Kidney capillary endothelial cell (primary cell): ENCODE measurements at regions not wholly inside any gene's neighbourhood (a gene's known extent, or its start where the extent isn't known, plus 50 kb on each side); places are given as distances from the start of the nearest gene placed in this dataset.
A peak's percentile ranks its signal among the peaks of the same experiment; 100 is the strongest.
"Not testable (repeated sequence)": the region's sequence is repeated elsewhere in the genome, so short reads cannot be mapped to it uniquely, and the experiment has no call there.

ENCODE experiments used
- DNase-seq: peaks from one replicate; pipeline ENCODE4 v3.0.0-alpha.2; 2018; ENCODE audit warnings: low spot score

DNA sequence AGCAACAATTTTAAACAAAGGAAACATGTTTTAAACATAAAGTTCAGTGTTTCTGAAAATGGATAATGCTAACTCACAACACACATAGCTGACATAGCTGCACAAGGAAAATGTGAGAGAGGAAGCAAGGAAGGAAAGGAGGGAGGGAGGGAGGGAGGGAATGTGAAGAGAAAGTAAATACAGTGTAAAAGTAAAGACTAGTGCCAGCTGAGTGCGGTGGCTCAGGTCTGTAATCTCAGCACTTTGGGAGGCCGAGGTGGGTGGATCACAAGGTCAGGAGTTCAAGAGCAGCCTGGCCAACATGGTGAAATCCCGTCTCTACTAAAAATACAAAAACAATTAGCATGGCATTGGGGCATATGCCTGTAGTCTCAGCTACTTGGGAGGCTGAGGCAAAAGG lies 373.7 kb upstream of the CXADR start:
- not testable (repeated sequence) for DNase-seq

- DNase-seq = no peak
These were observed 373.1 kb upstream of the CXADR start for GRCh38 chr21:17139696-17140095.

DNA sequence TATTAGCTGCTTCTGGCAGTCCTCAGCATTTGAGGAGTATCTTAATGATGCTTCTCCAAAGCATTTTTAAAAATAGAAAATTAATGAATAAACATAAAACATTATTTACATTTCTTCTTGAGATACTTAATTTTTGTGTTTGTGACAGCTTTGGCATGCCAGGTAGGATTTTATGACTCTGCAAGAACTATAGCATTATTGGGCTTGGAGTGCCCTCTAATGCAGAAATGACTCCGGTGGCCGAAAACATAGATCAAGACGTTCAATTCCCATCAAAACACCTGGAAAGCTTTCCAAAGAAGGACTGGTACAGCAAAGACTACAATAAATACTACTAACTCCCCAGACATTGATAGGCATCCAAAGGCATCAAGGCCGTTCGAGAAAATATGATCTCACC lies 366.4 kb upstream of the CXADR start:
- DNase-seq = no peak

DNA sequence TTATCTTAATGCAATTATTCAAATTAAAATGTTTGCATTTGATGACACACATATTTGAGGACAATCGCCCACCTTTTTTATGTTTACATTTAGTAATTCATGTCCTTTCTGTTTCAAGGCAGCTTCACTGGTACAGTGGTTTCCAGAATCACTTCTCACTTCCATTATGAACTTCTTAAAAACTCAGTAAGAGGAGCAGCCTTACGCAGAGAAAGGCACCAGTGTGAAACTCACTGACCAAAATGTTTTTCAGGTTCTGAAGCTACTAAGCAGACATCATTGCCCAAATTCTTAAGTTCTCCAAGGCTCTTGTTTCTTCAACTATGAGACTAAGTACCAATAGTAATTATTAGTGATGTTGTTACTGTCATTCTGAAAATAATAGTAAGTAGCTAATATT lies 353.1 kb upstream of the CXADR start:
- DNase-seq = no peak

- no peak for DNase-seq
These were observed 327.2 kb upstream of the CXADR start for GRCh38 chr21:17185674-17186073.

GRCh38 chr21:17189963-17190362 lies 322.9 kb upstream of the CXADR start:
- DNase-seq = no peak

GRCh38 chr21:17191346-17191993 lies 321.4 kb upstream of the CXADR start:
- no peak for DNase-seq

DNA sequence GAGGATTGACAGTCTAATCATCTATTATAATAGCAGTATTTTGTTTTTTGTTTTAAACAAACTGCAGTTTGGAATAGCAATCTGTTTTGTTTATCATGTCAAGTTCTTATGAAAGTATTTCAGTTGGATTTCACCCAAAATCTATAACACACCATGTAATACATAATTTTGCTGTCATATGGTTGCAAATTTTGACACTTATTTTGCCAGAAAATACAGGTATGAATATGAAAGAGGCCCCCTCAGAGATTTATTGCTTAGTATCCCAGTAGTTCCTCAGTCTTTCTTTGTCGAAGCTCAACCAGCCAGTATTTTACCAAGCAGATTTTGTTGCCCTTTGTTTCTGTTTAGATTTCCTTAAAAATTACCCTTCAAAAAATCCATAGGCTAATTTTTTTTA lies 317.5 kb upstream of the CXADR start:
- DNase-seq = no peak

DNA sequence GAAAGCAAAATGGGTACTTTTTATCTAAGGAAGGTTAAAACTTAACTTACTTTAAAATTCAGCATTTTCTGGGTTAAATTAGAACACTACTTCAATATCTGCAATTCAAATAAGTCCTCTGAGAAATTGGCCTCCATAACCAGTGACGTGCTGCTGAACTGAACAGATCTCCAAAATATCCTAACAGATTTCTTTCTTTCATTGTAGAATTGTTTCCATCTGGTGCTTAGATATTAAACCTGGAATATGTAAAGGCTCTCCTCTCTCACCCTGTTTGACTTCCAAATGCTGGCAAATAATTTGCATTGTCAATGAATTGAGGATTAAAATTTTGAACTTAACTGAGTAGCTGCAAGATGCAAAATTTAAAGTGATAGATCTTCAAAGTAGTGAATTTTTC lies 316.9 kb upstream of the CXADR start:
- DNase-seq = no peak

DNA sequence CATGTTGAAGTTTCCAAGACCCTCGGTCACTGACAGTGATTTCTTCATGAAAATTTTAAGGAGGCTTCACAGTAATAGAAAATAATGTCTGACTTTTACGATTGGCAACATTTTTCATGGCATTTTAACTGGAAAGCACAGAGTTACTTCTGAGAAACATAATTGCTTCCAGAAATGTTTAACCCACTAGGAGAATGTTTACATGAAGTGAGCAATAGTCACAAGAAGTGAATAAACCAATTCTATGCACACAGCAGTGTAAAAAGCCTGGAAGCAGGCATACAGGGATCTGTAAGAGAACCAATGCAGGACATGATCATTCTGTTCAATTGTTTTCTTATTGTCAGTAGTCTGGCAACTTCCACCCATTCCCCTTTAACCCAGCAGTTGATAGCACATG lies 316.2 kb upstream of the CXADR start:
- no peak for DNase-seq

- no peak for DNase-seq
These were observed 314.8 kb upstream of the CXADR start for GRCh38 chr21:17197996-17198395.

- no peak for DNase-seq
These were observed 312.6 kb upstream of the CXADR start for GRCh38 chr21:17200250-17200649.

DNA sequence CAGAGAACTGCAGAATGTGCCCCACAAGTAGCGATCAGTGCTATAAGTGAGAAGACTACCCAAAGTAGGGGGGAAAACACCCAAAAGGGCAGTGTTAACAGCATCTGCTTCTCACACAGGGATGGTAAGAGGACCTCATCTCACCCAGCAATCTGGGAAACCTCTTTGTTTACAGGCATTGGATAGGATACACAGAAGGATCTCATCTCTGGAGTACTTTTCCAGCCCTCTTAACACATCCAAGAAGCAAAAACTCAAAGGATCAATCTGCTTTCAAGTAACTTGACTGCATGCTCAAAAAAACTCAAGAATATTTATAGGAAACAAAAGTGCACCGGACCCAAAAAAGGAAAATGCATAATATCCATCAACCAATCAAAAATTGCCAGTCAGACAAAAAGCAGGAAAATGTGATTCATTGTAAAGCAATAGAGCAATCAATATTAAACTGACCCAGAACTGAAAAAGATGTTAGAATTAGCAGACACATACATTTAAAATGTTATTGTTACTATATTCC lies 311.0 kb upstream of the CXADR start:
- no peak for DNase-seq

GRCh38 chr21:17214801-17215200 lies 298.0 kb upstream of the CXADR start:
- no peak for DNase-seq

DNA sequence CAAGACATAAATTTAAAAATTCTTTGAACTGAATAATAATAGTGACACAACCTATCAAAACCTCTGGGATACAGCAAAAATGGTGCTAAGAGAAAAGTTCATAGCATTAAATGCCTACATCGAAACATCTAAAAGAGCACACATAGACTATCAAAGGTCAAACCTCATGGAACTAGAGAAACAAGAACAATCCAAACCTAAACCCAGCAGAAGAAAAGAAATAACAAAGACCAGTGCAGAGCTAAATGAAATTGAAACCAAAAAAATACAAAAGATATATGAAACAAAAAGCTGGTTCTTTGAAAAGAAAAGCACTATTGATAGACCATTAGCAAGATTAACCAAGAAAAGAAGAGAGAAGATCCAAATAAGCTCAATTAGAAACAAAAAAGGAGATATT lies 293.8 kb upstream of the CXADR start:
- DNase-seq = not testable (repeated sequence)

DNA sequence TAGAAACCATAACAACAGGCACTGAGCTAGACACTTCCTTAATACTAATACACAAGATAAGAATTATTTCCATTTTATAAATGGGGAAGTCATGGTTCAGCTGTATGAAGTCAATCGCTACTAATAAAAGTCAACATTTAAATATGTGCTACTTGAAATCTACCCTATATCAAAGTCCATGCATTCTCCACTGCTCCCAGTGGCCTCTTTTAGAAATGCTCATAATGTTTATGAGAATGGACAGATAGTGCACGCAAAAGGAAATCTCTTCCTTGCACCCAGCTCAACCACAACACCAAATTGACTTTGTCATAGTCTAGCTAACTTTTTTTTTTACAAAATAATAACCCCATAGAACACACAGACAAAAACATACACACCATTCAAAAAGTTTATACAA lies 281.7 kb upstream of the CXADR start:
- no peak for DNase-seq

GRCh38 chr21:17231771-17232170 lies 281.1 kb upstream of the CXADR start:
- DNase-seq = no peak

GRCh38 chr21:17238468-17238867 lies 274.4 kb upstream of the CXADR start:
- no peak for DNase-seq

GRCh38 chr21:17250778-17251241 lies 262.0 kb upstream of the CXADR start:
- no peak for DNase-seq

GRCh38 chr21:17257784-17258183 lies 255.1 kb upstream of the CXADR start:
- DNase-seq = no peak

- no peak for DNase-seq
These were observed 248.7 kb upstream of the CXADR start for GRCh38 chr21:17264182-17264581.

DNA sequence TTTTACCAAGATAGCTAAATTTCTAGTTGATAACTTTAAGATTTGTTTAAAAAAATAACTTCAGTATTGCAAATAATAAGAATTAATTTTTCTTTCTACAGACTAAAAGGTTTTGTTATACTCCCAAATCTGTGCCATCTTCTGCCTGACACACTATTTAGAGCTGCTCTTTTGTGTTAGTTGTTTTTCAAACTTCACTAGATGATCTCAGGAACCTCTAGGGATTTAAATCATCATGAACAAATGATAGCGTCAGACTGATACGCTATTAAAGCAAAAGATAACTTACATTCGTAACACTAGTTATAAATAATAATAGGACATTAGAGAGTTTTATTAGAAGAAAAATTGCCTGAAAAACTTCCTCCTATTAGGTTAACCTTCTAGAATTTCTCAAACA lies 243.1 kb upstream of the CXADR start:
- DNase-seq = no peak

- DNase-seq = peak; percentile 32
These were observed 242.6 kb upstream of the CXADR start for GRCh38 chr21:17270229-17270628.

GRCh38 chr21:17279663-17280062 lies 233.2 kb upstream of the CXADR start:
- no peak for DNase-seq
